ENCODE measurements at regions not wholly inside any gene's neighbourhood (a gene's known extent, or its start where the extent isn't known, plus 50 kb on each side); places are given as distances from the start of the nearest gene placed in this dataset.

DNA sequence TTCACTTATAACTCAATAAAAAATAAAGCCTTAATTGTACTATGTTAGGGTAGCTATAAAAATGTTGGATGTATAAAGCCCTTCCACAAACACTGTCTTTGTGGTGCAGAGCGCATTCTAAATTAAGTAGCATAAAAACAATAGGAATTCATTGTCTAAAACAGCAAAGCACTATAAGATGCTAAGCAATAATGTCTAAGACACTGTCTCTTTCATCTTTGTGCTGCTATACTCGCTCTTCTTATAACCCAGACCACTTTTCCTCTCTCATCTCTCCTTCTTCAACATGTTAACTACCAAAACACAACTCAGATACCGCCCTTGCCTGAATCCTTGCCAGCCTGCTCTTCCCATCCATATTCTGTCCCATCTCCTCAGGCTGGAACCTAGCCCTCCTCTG is 170.0 kb downstream of the CENPC start:
- TF ChIP-seq EZH2 (IDR thresholded peaks at IDR 0.05; ENCODE audit: insufficient read depth, poor library complexity, severe bottlenecking): no peak
- no peak for TF ChIP-seq EZH2phosphoT487 (IDR thresholded peaks at IDR 0.05; ENCODE audit: insufficient read depth, low read depth)

Data from GM23248 (cell line).